HG02571 (cell line): ENCODE measurements at regions not wholly inside any gene's neighbourhood (a gene's known extent, or its start where the extent isn't known, plus 50 kb on each side); places are given as distances from the start of the nearest gene placed in this dataset.
"Not testable (repeated sequence)": the region's sequence is repeated elsewhere in the genome, so short reads cannot be mapped to it uniquely, and the experiment has no call there.

Experiments used
- ATAC-seq: cut with Tn5 transposase; IDR thresholded peaks from one replicate; pipeline ENCODE4 v1.9.1; 2021; ENCODE audit warnings: mild to moderate bottlenecking, moderate library complexity; ENCODE audit not compliant: unreplicated experiment

DNA sequence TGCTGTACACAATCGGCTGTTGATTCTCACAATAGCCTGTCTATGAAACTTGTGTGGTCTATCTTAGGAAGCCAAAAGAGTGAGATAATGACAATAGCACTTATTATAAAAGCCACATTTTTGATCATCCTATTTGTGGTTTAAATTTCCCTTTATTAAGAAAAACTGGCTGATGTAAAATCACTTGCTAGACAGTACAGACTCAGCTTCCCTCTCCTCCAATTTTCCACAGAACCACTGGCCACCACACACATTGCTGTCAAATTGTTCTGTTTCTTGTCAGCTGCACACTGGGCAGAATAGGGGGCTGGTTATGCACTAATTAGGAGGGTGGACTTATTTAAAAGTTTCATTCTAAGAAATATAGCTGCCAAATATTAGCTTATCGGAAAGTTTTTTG lies 425.9 kb downstream of the EPHA3 start:
- no peak for ATAC-seq

GRCh38 chr3:89554587-89554986 lies 447.2 kb downstream of the EPHA3 start:
- ATAC-seq, result not testable (repeated sequence)

- no peak for ATAC-seq
Measured at GRCh38 chr3:89558711-89559110, 451.3 kb downstream of the EPHA3 start.

- no peak for ATAC-seq
Measured at GRCh38 chr3:89560568-89560967, 453.1 kb downstream of the EPHA3 start.

DNA sequence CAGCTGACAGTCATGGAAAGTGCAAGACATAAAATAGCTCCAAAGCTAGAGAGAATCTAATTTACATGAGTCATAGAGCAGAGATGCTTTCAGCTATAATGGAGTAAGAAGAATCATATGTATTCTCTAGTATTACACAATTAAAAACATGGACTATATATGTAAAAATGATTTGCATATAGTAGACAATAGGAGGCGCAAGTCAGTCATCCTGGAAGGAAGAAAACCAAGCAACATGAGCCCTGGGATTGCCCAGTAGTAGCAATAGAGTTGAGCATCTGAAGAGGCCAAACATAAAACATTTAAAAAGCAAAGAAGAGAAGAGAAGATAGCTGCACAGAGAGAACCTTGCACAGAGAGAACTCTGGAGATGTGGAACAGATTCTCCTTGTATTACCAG lies 455.0 kb downstream of the EPHA3 start:
- no peak for ATAC-seq

- ATAC-seq, result no peak
Measured at GRCh38 chr3:89565098-89565497, 457.7 kb downstream of the EPHA3 start.

DNA sequence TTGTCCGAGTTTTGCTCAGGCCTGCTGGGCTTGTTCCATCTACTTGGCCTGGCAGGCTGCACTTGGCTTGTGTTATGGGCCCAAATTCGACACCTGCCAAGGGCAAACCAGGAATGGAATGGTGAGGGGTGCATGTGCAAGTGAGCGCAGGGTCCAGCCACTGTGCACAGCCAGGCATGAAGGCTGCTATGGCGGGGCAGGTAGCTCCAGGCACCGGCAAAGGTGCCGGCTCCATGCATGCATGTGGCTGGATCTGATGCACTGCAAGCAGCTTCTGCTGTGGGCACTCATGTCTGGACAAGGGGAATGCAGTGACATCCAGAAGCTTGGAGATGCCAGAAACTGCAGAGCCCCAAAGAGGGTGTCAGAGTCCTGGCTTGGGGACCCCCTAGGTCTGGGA lies 463.0 kb downstream of the EPHA3 start:
- no peak for ATAC-seq

- ATAC-seq, result no peak
Measured at GRCh38 chr3:89571298-89571697, 463.9 kb downstream of the EPHA3 start.

- ATAC-seq, result no peak
Measured at GRCh38 chr3:89571707-89572106, 464.3 kb downstream of the EPHA3 start.

GRCh38 chr3:89572261-89572660 lies 464.8 kb downstream of the EPHA3 start:
- ATAC-seq, result no peak

DNA sequence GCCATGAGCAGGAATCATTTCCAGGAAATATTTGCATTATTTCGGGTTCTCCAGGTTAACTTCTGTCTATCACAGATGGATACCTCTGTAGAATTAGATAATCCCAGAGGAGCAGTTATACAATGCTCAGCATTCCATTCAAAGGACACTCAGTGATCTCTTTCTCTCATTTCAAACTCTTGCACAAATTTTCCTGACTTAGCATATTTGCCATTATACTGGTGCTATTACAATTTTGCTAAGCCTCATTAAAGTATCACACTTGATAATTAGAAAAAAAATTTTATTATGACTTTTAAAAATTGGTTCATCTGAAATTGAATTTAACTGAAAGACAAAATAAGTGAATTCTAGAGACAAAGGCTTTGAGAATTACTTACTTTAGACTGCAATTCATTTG lies 469.0 kb downstream of the EPHA3 start:
- no peak for ATAC-seq

GRCh38 chr3:89577637-89578530 lies 470.5 kb downstream of the EPHA3 start:
- ATAC-seq, result no peak

DNA sequence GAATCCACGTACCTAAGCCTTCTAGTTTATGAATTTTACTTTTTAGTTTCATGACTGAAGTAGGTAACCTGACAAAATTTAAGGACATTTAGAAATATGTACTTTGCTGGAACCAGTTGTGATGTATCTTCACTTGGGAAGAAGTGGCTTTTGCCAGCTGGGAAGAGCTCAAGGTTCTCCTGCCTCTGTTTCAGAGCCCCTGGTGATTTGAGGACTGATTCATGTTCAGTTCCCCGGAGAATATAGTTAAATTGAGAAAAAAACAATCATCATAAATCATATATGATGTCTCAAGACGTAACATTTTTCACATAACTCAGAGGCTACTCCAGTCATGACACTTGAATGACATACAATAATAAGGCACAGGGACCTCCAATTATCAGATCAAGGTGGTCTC lies 473.4 kb downstream of the EPHA3 start:
- no peak for ATAC-seq

GRCh38 chr3:89584398-89584797 lies 477.0 kb downstream of the EPHA3 start:
- no peak for ATAC-seq

- ATAC-seq, result no peak
Measured at GRCh38 chr3:89586256-89586655, 478.8 kb downstream of the EPHA3 start.

DNA sequence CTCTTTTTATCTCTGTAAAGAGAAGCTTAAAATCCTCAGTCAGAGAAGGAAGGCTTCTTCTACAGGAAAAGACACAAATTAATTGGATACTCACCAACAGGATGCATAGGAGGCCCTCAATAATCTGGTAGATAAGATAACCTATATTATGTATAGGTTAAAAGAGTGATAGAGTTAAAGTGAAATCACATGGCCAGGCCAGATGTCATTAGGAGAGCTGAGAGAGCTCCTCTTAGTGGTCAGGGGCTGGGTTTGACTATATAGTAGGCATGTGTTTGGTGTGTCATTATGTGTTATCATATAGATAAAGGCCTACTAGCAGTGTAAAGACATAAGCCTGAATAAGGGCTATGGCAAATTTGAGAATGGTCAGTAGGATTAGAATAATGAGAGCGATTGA lies 479.3 kb downstream of the EPHA3 start:
- no peak for ATAC-seq

GRCh38 chr3:89606151-89606550 lies 498.7 kb downstream of the EPHA3 start:
- ATAC-seq, result no peak

GRCh38 chr3:89612027-89612426 lies 504.6 kb downstream of the EPHA3 start:
- ATAC-seq, result no peak

- no peak for ATAC-seq
Measured at GRCh38 chr3:89613241-89613640, 505.8 kb downstream of the EPHA3 start.

- ATAC-seq, result no peak
Measured at GRCh38 chr3:89617706-89618105, 510.3 kb downstream of the EPHA3 start.

GRCh38 chr3:89619263-89619662 lies 511.8 kb downstream of the EPHA3 start:
- ATAC-seq, result no peak

GRCh38 chr3:89622063-89622700 lies 514.8 kb downstream of the EPHA3 start:
- no peak for ATAC-seq
